ENCODE measurements at regions not wholly inside any gene's neighbourhood (a gene's known extent, or its start where the extent isn't known, plus 50 kb on each side); places are given as distances from the start of the nearest gene placed in this dataset.

DNA sequence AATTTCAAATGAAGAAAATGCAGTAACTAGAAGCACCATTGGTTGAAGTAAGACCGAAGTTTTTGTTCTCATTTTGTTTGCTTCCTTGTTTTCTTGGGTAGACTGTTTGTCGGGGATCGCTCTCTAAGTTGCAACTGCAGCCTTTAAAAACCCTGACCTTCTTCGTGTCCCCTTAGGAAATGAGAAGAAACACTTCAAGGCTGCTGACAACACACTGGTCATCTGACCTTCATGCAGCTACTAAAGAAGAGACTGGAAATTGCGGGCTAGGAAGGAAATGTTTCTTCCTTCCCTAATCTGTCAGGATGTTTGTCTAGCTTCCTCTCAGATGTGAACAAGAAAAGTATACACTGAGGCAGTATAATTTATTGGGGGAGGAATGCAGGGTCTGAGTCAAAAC is 50.7 kb upstream of the CHSY3 start:
- no peak overlapping the region for H3K27ac ChIP-seq
- H3K27me3 ChIP-seq: no peaks in the 10 kb centered on the region
- H3K4me1 ChIP-seq (ENCODE audit: control insufficient read depth in 1 of 2, insufficient read depth in 1 of 2, low read depth in 1 of 2, low read length in 1 of 2): no peaks in the 10 kb centered on the region
- no peaks in the 10 kb centered on the region for H3K36me3 ChIP-seq
- no peak overlapping the region for H3K4me3 ChIP-seq (ENCODE audit: low read depth in 1 of 2, low read length in 1 of 2)
- no peaks in the 10 kb centered on the region for H3K9me3 ChIP-seq
- TF ChIP-seq, protein P1, sequence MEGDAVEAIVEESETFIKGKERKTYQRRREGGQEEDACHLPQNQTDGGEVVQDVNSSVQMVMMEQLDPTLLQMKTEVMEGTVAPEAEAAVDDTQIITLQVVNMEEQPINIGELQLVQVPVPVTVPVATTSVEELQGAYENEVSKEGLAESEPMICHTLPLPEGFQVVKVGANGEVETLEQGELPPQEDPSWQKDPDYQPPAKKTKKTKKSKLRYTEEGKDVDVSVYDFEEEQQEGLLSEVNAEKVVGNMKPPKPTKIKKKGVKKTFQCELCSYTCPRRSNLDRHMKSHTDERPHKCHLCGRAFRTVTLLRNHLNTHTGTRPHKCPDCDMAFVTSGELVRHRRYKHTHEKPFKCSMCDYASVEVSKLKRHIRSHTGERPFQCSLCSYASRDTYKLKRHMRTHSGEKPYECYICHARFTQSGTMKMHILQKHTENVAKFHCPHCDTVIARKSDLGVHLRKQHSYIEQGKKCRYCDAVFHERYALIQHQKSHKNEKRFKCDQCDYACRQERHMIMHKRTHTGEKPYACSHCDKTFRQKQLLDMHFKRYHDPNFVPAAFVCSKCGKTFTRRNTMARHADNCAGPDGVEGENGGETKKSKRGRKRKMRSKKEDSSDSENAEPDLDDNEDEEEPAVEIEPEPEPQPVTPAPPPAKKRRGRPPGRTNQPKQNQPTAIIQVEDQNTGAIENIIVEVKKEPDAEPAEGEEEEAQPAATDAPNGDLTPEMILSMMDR (IDR thresholded peaks at IDR 0.05): no peak

Data from neutrophil (primary cell).